Right atrium auricular region (tissue), 2 donors: ENCODE measurements at regions not wholly inside any gene's neighbourhood (a gene's known extent, or its start where the extent isn't known, plus 50 kb on each side); places are given as distances from the start of the nearest gene placed in this dataset.

Experiments
- DNase-seq: peaks from one replicate; pipeline ENCODE4 v3.0.0-alpha.2; 2019; ENCODE audit warnings: low spot score
- H3K27ac ChIP-seq, 2 donors: fragments of 200-600 bp; sonication (generic); 1 replicate in 1 of 2; 2 replicates in 1 of 2; pipeline ENCODE4 v1.5.1; 2016 to 2019
- H3K27me3 ChIP-seq, 2 donors: fragments of 200-600 bp; sonication (generic); one replicate each; pipeline versions ENCODE4 v1.5.1 to v1.6.0; 2017 to 2019
- H3K36me3 ChIP-seq: fragments of 200-600 bp; sonication (generic); one replicate; pipeline ENCODE4 v1.5.1; 2016
- H3K4me1 ChIP-seq, 2 donors: fragments of 200-600 bp; sonication (generic); one replicate each; pipeline versions ENCODE4 v1.5.1 to v1.6.0; 2017 to 2019
- H3K4me3 ChIP-seq, 2 donors: fragments of 200-600 bp; sonication (generic); 1 replicate in 1 of 2; 2 replicates in 1 of 2; pipeline ENCODE4 v1.5.1; 2017 to 2019; ENCODE audit warnings: mild to moderate bottlenecking in 1 of 2, moderate library complexity in 1 of 2
- H3K9me3 ChIP-seq, 2 donors: fragments of 200-600 bp; sonication (generic); one replicate each; pipeline ENCODE4 v1.5.1; 2019
- CTCF ChIP-seq, 2 donors: fragments of 200-600 bp; sonication (generic); IDR thresholded peaks; one replicate each; pipeline ENCODE4 v1.5.1; 2019; ENCODE audit warnings: antibody characterized with exemption in 2 of 2

GRCh38 chr4:138299881-138300280, 57.7 kb upstream of the SLC7A11 start:
- H3K9me3 ChIP-seq: no peaks in the 10 kb centered on the region
- H3K36me3 ChIP-seq: no peaks in the 10 kb centered on the region
- no peak overlapping the region for H3K27ac ChIP-seq
- TF ChIP-seq CTCF (IDR thresholded peaks at IDR 0.05): no peak
- H3K4me3 ChIP-seq: no peak overlapping the region
- no peaks in the 10 kb centered on the region for H3K27me3 ChIP-seq
- DNase-seq: no peak
- H3K4me1 ChIP-seq: no peaks in the 10 kb centered on the region

- no peak for TF ChIP-seq CTCF (IDR thresholded peaks at IDR 0.05)
- DNase-seq: no peak
- Histone ChIP-seq H3K9me3 (no peaks in the 10 kb centered on the region), H3K27me3 (no peaks in the 10 kb centered on the region), H3K27ac (no peak overlapping the region), H3K4me3 (no peak overlapping the region), H3K4me1 (no peaks in the 10 kb centered on the region), H3K36me3 (no peaks in the 10 kb centered on the region)
Observed at GRCh38 chr4:138298866-138299265, 56.7 kb upstream of the SLC7A11 start.

- Histone ChIP-seq H3K27me3 (no peaks in the 10 kb centered on the region), H3K4me1 (no peaks in the 10 kb centered on the region), H3K36me3 (no peaks in the 10 kb centered on the region), H3K4me3 (no peak overlapping the region), H3K9me3 (no peaks in the 10 kb centered on the region), H3K27ac (no peak overlapping the region)
- no peak for TF ChIP-seq CTCF (IDR thresholded peaks at IDR 0.05)
- no peak for DNase-seq
Observed at GRCh38 chr4:138298431-138298830, 56.3 kb upstream of the SLC7A11 start.

- Histone ChIP-seq H3K4me1 (no peaks in the 10 kb centered on the region), H3K9me3 (no peaks in the 10 kb centered on the region), H3K27ac (no peak overlapping the region), H3K27me3 (no peaks in the 10 kb centered on the region), H3K4me3 (no peak overlapping the region), H3K36me3 (no peaks in the 10 kb centered on the region)
- no peak for DNase-seq
- TF ChIP-seq CTCF (IDR thresholded peaks at IDR 0.05): no peak
Observed at GRCh38 chr4:138297743-138298405, 55.7 kb upstream of the SLC7A11 start.

- DNase-seq: no peak
- TF ChIP-seq CTCF (IDR thresholded peaks at IDR 0.05): no peak
- no peaks in the 10 kb centered on the region for H3K27me3 ChIP-seq
- H3K9me3 ChIP-seq: no peaks in the 10 kb centered on the region
- no peak overlapping the region for H3K4me3 ChIP-seq
- no peaks in the 10 kb centered on the region for H3K36me3 ChIP-seq
- no peak overlapping the region for H3K27ac ChIP-seq
- H3K4me1 ChIP-seq: no peaks in the 10 kb centered on the region
Observed at GRCh38 chr4:138292321-138292720, 50.2 kb upstream of the SLC7A11 start.
